GM19238 (cell line): ENCODE measurements at regions not wholly inside any gene's neighbourhood (a gene's known extent, or its start where the extent isn't known, plus 50 kb on each side); places are given as distances from the start of the nearest gene placed in this dataset.
"Not testable (repeated sequence)": the region's sequence is repeated elsewhere in the genome, so short reads cannot be mapped to it uniquely, and the experiment has no call there.

ENCODE experiments used
- DNase-seq: peaks from one replicate; pipeline ENCODE4 v3.0.0; 2011; ENCODE audit warnings: low spot score; ENCODE audit not compliant: insufficient read length

DNA sequence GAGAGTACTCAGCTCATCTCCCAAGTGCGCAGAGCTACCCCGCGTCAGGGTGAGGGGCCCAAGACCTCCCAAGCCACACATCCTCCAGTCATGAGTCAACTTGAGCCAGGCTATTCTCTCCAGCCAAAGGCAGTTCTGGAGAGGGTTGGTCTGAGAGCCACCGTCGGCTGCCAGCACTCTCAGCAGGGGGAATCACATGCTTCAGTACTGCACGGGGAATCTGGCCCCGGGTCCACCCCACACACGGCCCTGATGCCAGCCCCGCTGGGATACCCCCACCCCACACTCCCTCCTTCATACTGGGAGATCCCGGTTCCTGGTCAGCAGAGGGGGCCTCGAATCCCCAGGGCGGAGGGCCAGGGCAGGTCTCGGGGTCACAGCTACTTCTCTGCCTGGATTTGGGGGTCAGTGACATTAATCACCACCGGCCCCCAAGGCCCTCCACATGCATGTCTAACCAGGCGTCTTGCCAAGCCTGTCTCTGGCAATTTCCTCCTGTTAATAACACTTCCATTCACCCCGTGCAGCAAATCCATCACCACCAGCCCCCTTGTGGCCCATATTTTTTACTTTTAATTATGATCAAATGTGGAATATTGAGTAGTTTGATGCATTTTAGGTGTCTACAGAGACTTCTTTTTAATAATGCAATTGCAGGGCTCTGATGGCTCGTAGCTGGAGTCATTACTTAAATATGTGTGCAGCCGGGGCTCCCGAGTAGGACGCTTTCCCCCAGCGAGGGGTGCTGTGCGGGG lies 102.9 kb upstream of the PPP1R26 start:
- DNase-seq: no peak

DNA sequence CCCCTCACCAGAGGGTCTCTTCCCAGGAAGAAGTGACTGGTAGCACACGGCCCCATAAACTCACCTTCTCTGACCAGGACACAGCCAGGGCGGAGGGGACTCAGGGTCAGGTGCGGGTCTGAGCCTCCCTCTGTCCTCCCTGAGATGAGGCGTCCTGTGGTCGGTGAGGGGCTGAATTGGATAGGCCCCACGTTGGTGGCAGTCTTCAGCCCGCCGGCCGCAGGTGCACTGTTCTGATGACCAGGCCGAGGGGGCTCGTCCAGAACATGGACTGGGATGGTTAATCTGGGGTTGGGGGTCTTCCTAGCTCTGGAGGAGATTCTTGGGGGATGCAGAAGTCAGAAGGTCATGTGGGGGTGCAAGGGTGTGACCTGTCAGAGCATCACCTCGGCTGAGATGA lies 102.2 kb upstream of the PPP1R26 start:
- no peak for DNase-seq

DNA sequence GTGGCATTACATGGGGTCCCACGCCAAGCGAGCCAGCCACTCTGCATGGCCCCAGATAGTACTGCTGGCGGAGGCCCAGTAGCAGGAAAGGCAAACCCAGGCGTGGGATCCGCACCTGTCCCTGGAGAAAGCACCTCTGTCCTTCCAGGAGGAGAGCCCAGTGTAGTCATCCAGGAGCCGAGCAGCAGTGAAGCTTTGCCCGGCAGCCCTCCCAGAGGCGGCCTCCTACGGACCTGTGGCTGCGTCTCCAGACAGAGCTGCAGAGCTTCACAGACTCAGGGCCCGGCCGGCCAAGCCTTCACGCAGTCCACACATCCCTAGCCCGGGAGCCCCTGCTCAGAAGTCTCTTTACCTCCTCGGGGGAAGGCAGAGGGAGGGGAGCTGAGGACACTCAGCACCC lies 100.8 kb upstream of the PPP1R26 start:
- no peak for DNase-seq

DNA sequence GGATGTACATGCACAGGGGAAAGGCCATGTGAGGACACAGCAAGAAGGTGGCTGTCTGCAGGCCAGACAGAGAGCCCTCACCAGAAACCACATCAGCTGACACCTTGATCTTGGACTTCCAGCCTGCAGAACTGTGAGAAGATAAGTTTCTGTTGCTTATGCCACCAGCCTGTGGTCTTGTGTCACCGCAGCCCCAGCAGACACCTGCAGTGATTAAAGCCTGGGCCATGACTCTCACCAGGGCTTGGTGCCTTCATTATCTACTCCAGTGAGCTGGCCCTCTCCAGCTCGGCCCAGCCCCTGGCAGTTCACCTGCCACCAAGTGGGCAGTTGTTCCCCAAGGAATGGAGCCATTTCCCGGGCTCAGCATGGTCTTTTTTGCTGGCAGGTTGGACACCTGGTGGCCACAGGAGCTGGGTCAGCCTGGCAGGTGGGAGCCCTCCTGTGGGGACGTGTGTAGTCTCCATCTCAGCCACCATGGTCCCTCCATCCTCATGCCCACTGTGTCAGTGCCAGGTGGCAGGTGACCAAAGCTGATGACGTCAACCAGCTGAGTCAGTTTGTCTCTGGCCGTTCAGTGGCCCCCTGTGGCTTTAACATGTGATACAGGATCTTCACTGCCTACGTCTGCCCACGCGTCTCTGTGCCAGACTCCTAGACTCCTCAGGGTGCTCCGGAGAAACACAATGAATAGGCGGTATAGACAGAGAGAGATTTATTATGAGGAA lies 99.9 kb upstream of the PPP1R26 start:
- DNase-seq: no peak

DNA sequence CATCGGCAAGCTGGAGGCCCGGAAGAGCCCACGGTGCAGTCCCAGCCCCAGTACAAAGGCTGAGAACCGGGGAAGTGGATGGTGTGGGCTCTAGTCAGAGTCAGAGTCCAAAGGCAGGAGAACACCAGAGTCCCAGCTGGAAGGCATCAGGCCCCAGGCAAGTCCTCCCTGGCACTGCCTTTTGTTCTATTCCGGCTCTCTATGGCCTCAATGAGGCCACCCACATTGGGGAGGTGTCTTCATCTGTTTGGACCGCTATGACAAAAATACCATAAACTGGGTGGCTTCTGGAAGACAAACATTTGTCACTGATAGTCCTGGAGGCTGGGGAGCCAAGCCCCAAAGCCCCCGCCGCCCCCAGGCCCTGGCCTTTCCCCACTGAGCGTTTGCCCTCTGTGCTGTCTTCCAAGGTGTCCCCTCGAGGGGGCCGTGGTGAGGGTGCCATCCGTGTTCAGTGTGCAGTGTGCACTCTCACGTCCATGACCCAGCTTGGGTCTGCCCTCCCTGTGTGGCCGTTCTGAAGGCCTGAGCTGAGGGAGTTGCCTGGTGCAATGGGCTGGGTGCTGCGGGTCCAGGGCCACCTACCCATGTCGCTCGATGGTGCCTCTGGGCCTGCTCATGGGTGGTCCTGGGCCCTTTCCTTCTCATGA lies 99.1 kb upstream of the PPP1R26 start:
- DNase-seq: no peak

DNA sequence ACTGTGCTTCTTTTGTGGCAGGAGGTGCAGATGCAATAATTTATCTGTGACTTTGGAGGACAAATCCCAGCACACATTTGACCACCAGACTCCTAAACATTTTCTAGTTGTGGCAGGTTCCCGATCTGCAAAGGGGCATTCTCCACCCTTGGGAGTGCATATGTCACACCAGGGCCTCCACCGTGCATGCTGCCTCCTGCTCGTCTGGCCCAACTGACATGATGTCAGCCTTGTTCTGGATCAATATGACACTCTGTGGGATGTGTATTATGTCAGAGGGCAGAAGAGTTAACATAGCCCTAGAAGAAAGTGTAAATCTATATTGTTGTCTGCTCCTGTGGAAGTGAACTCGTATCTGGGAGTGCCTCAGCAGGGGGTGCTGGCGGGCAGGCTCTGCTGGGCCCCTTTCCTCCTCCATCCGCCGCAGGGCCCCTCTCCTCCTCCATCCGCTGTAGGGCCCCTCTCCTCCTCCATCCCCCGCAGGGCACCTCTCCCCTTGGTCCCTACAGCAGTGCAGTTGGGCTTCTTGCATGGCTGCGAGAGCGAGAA lies 97.7 kb upstream of the PPP1R26 start:
- DNase-seq: no peak

DNA sequence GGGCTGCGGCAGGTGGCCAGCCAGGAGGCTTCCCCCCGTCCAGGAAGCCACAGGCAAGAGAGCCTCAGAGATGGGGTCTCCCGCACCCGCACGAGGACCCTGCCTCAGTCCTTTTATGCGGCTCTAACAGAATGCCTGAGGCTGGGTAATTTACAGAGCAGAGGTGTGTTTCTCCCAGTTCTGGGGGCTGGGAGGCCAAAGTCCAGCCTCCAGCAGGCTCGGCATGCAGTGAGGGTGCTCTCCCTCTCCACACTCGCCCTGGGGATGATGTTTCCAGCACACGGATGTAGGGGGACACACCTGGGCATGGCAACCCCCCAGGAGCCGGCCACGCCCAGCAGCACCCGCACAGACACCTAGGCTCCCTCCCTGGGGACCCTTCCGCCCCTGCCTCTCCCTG lies 95.4 kb upstream of the PPP1R26 start:
- no peak for DNase-seq

DNA sequence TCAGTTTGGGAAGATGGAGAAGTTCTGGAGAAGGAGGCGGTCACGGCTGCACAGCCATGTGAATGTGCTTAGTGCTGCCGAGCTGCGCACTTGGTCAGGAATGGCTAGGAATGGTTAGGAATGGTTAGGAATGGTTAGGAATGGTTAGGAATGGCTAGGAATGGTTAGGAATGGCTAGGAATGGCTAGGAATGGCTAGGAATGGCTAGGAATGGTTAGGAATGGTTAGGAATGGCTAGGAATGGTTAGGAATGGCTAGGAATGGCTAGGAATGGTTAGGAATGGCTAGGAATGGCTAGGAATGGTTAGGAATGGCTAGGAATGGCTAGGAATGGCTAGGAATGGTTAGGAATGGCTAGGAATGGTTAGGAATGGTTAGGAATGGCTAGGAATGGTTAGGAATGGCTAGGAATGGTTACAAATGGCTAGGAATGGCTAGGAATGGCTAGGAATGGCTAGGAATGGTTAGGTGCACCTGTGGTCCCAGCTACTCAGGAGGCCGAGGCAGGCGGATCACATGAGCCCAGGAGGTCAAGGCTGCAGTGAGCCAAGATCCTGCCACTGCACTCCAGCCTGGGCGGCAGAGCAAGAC lies 94.7 kb upstream of the PPP1R26 start:
- not testable (repeated sequence) for DNase-seq

DNA sequence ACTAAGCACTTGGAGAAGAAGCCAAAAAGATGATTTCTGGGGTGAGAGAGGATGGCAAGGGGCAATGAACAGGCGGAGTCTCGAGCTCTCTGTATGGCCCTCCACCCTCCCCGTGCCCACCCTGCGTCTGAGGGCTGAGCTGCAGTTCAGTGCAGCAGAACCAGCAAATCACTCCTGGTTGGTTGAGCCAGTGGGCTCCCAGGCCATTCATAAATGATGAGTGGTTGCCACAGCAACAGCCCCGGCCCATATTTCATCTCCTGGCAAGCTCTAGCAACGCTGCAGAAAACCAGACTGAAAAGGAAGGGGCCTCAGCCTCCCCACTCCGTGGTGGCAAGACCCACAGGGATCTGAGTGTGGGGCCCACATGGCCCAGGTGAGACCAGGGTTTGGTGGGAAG lies 93.8 kb upstream of the PPP1R26 start:
- DNase-seq: no peak

DNA sequence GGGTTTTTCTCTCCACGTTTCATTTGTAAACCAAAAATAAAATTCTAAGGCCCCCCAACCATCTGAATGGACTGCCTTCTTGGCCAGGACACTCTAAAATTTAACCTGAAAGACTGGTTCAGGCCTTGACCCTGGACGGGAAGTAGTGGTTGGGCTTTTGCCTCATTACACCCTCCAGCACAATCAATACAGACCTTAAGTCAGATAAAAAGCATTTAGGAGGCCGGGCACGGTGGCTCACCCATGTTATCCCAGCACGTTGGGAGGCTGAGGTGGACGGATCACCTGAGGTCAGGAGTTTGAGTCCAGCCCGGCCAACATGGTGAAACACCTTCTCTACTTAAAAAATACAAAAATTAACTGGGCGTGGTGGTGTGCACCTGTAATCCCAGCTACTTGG lies 91.6 kb upstream of the PPP1R26 start:
- DNase-seq: no peak

DNA sequence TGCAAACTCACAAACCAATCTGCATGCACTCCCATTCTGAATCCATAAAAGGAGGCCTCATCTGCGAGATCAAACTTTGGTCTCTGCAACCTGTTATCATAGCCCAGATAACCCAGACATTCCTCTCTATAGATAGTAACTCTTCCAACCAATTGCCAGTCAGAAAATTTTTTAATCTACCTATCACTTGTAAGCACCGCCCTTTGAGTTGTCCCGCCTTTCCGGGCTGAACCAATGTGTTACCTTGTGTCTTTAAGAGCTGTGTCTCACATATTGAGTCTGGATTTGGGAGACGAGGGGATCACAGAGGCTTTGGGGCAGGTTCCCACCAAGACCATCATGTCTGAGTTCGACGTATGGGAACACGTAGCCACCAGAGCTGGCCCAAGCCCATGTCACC lies 91.1 kb upstream of the PPP1R26 start:
- no peak for DNase-seq

DNA sequence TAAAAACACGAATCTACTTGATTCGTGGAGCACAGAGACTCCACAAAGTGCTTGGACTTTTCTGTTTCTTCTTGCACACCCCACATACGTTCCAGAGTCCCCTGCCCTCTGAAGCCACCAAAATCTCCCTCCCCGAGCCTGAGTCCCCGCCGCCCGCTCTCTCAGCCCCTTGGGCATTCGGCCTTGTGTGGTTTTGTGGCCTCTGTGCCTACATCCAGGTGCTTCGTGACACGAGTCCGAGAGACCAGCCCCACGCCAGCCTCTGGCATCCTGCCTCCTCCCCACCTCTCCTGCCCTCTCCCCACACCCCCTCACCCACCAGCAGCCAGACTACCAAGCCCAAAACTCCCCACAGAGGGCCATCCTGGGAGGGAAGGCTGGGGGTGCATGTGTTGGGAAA lies 87.8 kb upstream of the PPP1R26 start:
- no peak for DNase-seq

DNA sequence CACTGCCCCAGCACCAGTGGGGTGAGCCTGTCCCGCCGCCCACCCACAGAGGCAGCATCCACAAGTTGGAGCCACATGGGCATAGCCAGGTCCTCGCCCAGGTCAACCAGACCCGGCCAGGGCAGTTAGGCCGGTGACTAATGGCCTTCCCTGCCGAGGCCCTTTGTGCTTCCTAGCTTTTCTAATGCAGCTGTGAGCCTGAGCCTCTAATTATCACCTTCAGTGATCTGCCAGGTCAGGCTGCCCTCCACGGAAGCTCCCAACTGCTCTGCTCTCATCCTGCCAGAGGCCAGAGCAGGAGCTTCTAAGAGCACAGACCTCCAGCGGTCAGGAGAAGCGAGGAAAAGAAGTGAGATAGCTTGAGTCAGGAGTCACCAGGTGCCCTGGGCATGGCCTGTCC lies 87.1 kb upstream of the PPP1R26 start:
- no peak for DNase-seq

DNA sequence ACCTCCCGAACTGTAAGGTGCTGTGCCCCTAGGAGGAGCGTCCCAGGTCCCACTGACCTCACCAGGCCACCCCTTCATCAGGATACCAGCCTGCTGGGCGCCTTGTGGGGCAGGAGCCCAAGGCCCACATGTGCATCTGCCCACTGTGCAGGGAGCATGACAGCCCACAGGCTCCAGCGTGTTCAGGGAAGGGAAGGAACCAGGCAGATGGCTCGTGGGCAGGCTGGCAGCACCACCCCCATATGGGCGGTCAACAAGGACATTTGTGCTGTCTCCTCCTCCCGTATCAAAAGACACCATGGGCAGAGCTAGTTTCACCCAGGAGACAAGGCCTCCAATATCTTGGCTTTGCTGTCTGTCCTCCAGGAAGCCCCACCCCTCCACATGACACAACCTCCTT lies 85.5 kb upstream of the PPP1R26 start:
- DNase-seq: no peak

DNA sequence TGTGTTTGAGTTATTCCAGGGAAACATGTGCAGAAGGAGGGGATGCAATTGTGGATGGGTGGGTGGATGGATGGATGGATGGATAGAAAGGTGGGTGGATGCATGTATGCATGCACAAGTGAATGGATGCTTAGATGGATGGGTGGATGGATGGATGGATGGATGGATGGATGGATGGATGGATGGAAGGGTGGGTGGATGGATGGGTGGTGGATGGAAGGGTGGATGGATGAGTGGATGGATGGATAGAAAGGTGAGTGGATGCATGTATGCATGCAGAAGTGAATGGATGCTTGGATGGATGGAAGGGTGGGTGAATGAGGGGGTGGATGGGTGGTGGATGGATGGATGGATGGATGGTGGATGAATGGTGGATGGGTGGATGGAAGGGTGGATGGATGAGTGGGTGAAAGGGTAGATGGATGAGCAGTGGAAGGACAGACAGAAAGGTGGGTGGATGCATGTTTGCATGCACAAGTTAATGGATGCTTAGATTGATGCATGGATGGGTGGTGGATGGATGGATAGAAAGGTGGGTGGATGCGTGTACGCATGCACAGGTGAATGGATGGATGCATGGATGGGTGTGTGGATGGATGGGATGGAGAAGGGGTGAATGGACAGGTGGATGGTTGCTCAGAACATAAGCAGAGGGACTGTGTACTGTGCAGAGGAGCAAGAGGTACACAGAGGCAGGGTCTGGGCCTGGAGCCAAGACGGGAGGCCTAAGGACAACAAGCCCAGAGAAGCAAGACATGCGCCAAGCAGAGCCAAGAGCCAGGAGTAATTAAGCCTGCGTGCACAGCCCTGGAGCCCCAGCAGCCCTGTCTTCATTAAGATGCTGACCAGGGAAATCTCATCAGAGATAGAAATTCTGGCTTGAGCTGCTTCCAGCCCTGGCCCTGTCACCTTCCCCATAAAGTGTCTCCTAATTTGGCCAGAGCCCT lies 84.6 kb upstream of the PPP1R26 start:
- no peak for DNase-seq

DNA sequence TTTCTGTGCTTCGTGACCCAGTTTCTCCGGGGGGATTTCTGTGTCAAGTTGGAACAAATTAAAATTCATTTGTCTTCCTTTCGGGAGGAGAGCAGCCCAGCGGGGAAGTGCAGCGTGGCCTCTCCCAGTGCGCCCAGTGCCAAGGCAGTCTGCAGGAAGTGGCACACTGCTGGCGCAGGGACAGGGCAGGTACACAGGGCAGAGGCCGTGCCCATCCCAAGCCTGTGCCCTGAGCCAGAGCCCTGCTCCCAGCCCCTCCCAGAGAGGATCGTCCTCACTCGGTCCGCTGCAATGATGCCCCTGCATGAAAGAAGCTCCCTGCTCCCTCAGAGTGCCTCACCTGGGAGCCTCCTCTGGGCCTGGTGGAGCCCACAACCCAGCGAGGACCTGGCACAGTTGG lies 82.4 kb upstream of the PPP1R26 start:
- no peak for DNase-seq

DNA sequence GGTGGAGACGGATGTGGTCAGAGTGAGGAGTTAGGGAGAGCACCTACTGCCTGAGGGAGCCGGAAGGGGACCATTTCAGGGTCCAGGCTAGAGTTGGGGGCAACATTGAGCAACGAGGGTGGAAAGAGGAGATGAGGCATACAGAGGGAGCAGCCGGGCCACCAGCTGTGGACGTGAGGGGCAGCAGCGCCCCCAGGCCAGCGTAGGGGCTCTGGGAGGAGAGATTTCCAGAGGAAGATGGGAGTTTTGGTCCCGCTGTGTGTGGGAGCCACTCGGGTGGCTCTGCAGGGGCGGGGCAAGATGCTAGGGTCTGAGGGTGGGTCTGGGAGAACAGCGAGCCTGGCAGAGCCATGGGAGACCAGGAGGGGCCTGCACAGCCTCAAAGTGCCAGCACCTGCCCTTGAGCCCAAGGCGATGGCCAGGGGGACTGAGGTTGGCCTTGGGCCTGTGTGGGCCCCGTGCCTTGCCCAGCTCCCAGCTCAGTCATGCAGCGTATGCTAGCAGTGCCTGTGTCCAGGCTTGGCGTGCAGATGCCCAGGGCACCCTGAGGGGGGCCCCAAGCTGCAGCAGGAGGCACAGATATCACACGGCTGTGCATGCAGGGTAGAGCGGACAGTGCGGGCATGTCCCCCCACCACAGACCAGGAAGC lies 80.5 kb upstream of the PPP1R26 start:
- DNase-seq: no peak

DNA sequence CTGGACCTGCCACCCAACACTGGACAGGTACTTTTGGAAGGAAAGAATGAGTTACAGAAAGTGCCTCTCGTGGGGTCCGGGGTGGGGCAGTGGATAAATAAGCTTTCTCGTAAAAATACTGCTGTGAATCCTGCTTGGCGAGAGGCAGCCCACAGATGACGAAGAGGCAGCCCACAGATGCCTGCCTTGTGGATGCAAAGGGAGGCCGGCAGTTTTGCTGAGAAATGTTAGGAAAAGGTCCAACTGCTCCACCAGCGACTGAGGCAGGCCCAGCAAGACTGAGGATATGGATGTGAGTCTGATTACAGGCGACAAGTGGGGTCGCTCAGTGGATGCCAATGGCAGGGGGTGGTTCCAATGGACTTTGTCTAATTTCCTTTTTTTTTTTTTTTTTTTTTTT lies 79.1 kb upstream of the PPP1R26 start:
- no peak for DNase-seq

DNA sequence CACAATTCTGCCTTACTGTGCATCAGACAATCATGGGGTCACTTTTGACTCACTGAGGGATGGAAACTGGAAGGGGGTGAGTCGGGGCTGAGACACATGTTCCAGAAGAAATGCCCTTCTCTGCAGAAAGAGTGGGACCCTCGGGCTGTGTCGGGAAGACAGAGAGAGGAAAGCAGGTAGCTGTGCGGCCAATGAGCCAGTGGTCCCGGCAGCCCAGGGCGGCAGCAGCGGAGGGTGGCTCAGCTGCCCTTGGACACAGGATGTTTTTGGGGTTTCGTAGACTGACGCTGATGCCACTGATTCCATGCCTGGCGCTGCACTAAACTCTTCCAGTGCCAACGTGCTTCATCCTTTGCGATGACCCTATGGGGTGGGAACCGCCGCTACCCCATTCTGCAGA lies 78.4 kb upstream of the PPP1R26 start:
- DNase-seq: no peak

DNA sequence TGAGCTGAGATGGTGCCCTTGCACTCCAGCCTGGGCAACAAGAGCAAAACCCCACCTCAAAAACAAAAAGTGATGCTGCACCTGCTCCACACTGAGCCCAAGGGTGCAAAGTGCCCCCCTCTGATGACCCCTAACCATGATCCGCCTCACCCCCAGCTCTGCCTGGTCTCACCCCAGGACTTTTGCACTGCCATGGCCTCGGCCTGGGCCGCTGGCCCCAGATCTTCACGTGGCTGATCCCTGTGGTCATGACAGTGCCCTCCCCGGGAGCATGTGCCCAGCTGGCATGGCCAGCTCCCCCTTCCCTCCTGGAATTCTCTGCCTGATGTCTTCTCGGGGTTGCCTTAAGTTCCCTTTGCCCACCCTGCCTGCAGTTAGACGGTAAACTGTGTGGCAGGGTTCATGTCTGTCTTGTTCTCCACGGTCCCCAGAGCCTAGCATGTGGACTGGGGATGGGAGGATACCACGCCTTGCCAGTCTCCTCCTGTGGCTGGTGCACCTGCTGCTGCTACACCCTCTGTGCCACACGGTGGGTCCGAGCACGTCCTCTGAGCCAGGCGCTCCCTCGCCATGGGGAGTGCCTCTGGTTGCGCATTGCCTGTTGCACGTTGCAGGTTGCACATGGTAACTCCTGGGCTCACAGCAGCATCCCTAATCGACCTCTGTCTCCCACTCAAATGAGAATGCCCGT lies 77.4 kb upstream of the PPP1R26 start:
- no peak for DNase-seq
